ENCODE measurements at regions not wholly inside any gene's neighbourhood (a gene's known extent, or its start where the extent isn't known, plus 50 kb on each side); places are given as distances from the start of the nearest gene placed in this dataset.

DNA sequence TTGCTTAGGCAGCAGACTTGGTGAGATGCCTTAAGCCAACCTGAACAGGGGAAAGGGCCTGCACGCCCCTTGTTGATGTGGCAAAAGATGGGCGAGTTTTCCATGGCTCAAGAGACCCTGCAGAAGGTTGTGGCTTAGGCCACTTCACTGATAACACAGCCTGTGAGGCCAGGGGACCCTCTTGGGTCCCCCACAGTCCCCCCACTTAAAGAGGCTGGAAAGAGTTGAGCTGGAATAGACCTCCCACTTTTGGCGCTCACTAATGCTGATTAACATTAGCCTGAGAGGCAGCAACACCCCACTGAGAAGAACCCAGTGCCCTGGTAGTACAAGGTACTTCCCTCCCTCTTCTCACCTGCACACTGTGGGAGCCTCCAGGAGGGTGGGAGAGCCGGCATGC, 107.5 kb downstream of the TRIM29 start:
- DNase-seq: no peak
- H3K4me3 ChIP-seq: no peak overlapping the region
- WGBS, 2 donors: 82 to 85% methylated on average over 4 of the region's 4 CpGs
- TF ChIP-seq, protein P1, sequence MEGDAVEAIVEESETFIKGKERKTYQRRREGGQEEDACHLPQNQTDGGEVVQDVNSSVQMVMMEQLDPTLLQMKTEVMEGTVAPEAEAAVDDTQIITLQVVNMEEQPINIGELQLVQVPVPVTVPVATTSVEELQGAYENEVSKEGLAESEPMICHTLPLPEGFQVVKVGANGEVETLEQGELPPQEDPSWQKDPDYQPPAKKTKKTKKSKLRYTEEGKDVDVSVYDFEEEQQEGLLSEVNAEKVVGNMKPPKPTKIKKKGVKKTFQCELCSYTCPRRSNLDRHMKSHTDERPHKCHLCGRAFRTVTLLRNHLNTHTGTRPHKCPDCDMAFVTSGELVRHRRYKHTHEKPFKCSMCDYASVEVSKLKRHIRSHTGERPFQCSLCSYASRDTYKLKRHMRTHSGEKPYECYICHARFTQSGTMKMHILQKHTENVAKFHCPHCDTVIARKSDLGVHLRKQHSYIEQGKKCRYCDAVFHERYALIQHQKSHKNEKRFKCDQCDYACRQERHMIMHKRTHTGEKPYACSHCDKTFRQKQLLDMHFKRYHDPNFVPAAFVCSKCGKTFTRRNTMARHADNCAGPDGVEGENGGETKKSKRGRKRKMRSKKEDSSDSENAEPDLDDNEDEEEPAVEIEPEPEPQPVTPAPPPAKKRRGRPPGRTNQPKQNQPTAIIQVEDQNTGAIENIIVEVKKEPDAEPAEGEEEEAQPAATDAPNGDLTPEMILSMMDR (IDR thresholded peaks at IDR 0.05): no peak
- TF ChIP-seq POLR2A (IDR thresholded peaks at IDR 0.05): no peak
- no peak for TF ChIP-seq POLR2AphosphoS5 (IDR thresholded peaks at IDR 0.05)
- TF ChIP-seq EP300 (IDR thresholded peaks at IDR 0.05): no peak
- peaks cover 0 to 14% (median 0%) of the 10 kb centered on the region in 3 donors for H3K27me3 ChIP-seq
- intact Hi-C loops (cut with DNase I): no loop called here
- H3K27ac ChIP-seq: no peak overlapping the region
- no peaks in the 10 kb centered on the region for H3K4me1 ChIP-seq
- no peaks in the 10 kb centered on the region for H3K36me3 ChIP-seq
- peaks cover 0 to under 1% (median 0%) of the 10 kb centered on the region in 4 donors for H3K9me3 ChIP-seq

DNA sequence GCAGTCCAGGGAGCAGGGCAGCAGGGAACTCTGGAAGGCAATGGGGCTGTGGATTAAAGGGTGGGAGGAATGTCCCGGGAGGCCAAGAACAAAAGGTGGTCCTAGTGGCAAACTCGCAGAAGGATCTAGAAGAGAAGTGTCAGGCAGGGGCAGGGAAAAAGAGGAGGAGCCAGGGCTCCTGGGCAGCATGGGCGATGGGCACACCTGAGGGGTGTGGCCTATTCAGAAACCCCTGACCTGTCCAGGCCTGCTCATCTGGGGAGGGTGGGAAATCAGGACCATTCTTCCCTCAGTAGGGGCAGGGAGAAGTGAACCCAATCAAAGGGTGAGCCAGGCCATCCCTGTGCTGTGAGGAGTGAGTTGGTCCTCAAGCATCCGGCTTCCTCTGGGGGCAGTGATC, 108.6 kb downstream of the TRIM29 start:
- H3K27me3 ChIP-seq: peaks cover 0 to 14% (median 0%) of the 10 kb centered on the region in 3 donors
- no peak overlapping the region for H3K4me3 ChIP-seq
- DNase-seq: no peak
- no peaks in the 10 kb centered on the region for H3K9me3 ChIP-seq
- no peaks in the 10 kb centered on the region for H3K36me3 ChIP-seq
- 91 to 94% methylated on average over 4 of the region's 4 CpGs for WGBS, 2 donors
- no peaks in the 10 kb centered on the region for H3K4me1 ChIP-seq
- no peak overlapping the region for H3K27ac ChIP-seq
- intact Hi-C loops (cut with DNase I): no loop called here
- TF ChIP-seq POLR2AphosphoS5 (IDR thresholded peaks at IDR 0.05): no peak
- no peak for TF ChIP-seq POLR2A (IDR thresholded peaks at IDR 0.05)
- TF ChIP-seq EP300 (IDR thresholded peaks at IDR 0.05): no peak
- TF ChIP-seq, protein P1 (IDR thresholded peaks at IDR 0.05): no peak

DNA sequence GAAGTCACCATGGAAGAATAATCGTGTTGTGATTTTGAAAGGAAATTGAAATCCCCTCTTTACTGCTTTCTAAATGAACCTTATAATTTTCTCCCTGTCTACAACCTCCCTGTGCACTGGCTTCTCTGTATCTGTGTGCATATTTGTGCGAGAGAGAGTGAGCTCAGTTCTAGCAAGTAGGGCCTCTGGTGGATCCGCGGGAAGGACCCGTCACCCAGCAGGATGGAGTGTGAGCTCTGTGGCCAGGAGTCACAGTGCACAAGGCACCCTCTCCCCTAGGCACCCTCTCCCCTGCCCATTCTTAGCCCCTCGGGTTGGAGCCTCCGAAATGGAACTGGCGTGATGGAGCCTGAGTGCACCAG, 109.0 kb downstream of the TRIM29 start:
- H3K27me3 ChIP-seq: peaks cover 0 to 14% (median 0%) of the 10 kb centered on the region in 3 donors

DNA sequence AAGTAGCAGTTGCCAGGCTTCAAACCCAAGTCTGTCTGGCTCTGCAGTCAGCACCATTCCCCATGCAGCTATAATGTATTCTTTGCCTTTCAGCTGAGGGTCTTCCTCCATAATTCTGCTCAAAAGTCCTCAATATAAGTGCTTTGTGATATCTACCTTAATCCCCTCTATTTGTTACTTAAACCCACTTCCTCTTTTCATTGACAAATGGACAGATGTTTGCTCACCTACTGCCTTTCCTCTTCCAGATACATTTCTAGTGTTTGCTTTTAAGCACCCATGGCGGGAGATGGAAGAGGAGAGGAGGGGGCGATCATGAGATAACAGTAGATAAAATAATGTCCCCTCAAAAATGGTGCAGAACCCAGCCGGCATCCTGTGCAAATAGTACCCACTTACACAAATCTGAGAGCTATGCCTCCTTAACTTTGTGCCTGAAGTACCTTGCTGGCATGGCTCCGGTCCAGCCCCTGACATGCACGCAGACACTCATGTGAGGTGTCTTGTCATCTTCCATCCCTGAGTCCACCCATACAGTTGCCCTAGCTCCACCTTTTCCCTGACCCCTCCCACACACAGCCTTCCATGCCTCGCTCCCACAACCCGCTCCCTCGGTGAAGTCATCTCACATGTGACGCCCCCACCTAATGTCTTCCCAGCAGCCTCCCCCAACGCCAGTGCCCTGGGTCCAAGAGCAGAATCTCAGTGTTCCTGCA, 109.6 kb downstream of the TRIM29 start:
- no peaks in the 10 kb centered on the region for H3K4me1 ChIP-seq
- TF ChIP-seq, protein P1 (IDR thresholded peaks at IDR 0.05): no peak
- no peak for TF ChIP-seq POLR2AphosphoS5 (IDR thresholded peaks at IDR 0.05)
- TF ChIP-seq POLR2A (IDR thresholded peaks at IDR 0.05): no peak
- no peak for TF ChIP-seq EP300 (IDR thresholded peaks at IDR 0.05)
- H3K9me3 ChIP-seq: no peaks in the 10 kb centered on the region
- H3K27me3 ChIP-seq: peaks cover 0 to 14% (median 0%) of the 10 kb centered on the region in 3 donors
- DNase-seq: no peak
- WGBS, 2 donors: 84 to 88% methylated on average over 10 of the region's 10 CpGs
- no peak overlapping the region for H3K4me3 ChIP-seq
- intact Hi-C loops (cut with DNase I): no loop called here
- H3K36me3 ChIP-seq: no peaks in the 10 kb centered on the region
- no peak overlapping the region for H3K27ac ChIP-seq

More for the DNA sequence above, 109.0 kb downstream of the TRIM29 start:
- Histone ChIP-seq H3K4me1 (no peaks in the 10 kb centered on the region), H3K9me3 (no peaks in the 10 kb centered on the region), H3K4me3 (no peak overlapping the region), H3K36me3 (no peaks in the 10 kb centered on the region), H3K27ac (no peak overlapping the region)
- intact Hi-C loops (cut with DNase I): no loop called here
- DNase-seq: no peak
- TF ChIP-seq POLR2AphosphoS5 (IDR thresholded peaks at IDR 0.05): no peak
- TF ChIP-seq, protein P1 (IDR thresholded peaks at IDR 0.05): no peak
- no peak for TF ChIP-seq EP300 (IDR thresholded peaks at IDR 0.05)
- no peak for TF ChIP-seq POLR2A (IDR thresholded peaks at IDR 0.05)
- WGBS, 2 donors: 92% methylated on average over 8 of the region's 8 CpGs
